Osteocyte (in vitro differentiated cells): ENCODE measurements at regions not wholly inside any gene's neighbourhood (a gene's known extent, or its start where the extent isn't known, plus 50 kb on each side); places are given as distances from the start of the nearest gene placed in this dataset.

Experiments
- DNase-seq: peaks from one replicate; pipeline ENCODE4 v3.0.0; 2021; ENCODE audit warnings: mixed read lengths; ENCODE audit not compliant: unreplicated experiment; ENCODE audit errors: extremely low spot score
- H3K27ac Mint-ChIP-seq: one replicate; pipeline ENCODE4 v1.8.0; 2021; ENCODE audit warnings: mild to moderate bottlenecking, mixed read lengths; ENCODE audit not compliant: unreplicated experiment
- H3K27me3 Mint-ChIP-seq: one replicate; pipeline ENCODE4 v1.8.0; 2021; ENCODE audit warnings: mixed read lengths; ENCODE audit not compliant: unreplicated experiment
- H3K36me3 Mint-ChIP-seq: one replicate; pipeline ENCODE4 v1.8.0; 2021; ENCODE audit warnings: mixed read lengths; ENCODE audit not compliant: unreplicated experiment
- H3K4me1 Mint-ChIP-seq: one replicate; pipeline ENCODE4 v1.8.0; 2021; ENCODE audit warnings: mixed read lengths; ENCODE audit not compliant: unreplicated experiment
- H3K4me3 Mint-ChIP-seq: one replicate; pipeline ENCODE4 v1.8.0; 2021; ENCODE audit warnings: mild to moderate bottlenecking, moderate library complexity, mixed read lengths; ENCODE audit not compliant: unreplicated experiment
- H3K9me3 Mint-ChIP-seq: one replicate; pipeline ENCODE4 v1.8.0; 2021; ENCODE audit warnings: mixed read lengths; ENCODE audit not compliant: unreplicated experiment
- CTCF ChIP-seq: fragments of 200-600 bp; sonication (generic); IDR thresholded peaks from 2 replicates; pipeline ENCODE4 v1.5.0; 2021; ENCODE audit warnings: antibody characterized with exemption, mild to moderate bottlenecking, moderate library complexity

- H3K36me3 Mint-ChIP-seq = no peaks in the 10 kb centered on the region
- no peak overlapping the region for H3K27ac Mint-ChIP-seq
Measured at GRCh38 chr11:114925591-114925990, 247.3 kb downstream of the NXPE2 start.

GRCh38 chr11:114928260-114928870 is 250.0 kb downstream of the NXPE2 start:
- no peak for TF ChIP-seq CTCF
- no peak for DNase-seq
- Mint-ChIP-seq H3K4me1 (no peaks in the 10 kb centered on the region), H3K4me3 (no peak overlapping the region), H3K9me3 (peaks cover 25% of the 10 kb centered on the region), H3K27ac (no peak overlapping the region), H3K36me3 (no peaks in the 10 kb centered on the region), H3K27me3 (no peaks in the 10 kb centered on the region)

More at GRCh38 chr11:114925591-114925990, 247.3 kb downstream of the NXPE2 start:
- TF ChIP-seq CTCF = no peak
- H3K4me1 Mint-ChIP-seq = no peaks in the 10 kb centered on the region
- no peak overlapping the region for H3K4me3 Mint-ChIP-seq
- no peaks in the 10 kb centered on the region for H3K27me3 Mint-ChIP-seq
- DNase-seq = no peak
- peaks cover 6% of the 10 kb centered on the region for H3K9me3 Mint-ChIP-seq

GRCh38 chr11:114929351-114930000 is 251.1 kb downstream of the NXPE2 start:
- Mint-ChIP-seq H3K4me1 (no peaks in the 10 kb centered on the region), H3K27ac (no peak overlapping the region), H3K4me3 (no peak overlapping the region), H3K27me3 (no peaks in the 10 kb centered on the region), H3K9me3 (peaks cover 35% of the 10 kb centered on the region), H3K36me3 (no peaks in the 10 kb centered on the region)
- DNase-seq = no peak
- TF ChIP-seq CTCF = no peak

- Mint-ChIP-seq H3K27ac (no peak overlapping the region), H3K9me3 (peaks cover 27% of the 10 kb centered on the region), H3K4me3 (no peak overlapping the region), H3K36me3 (no peaks in the 10 kb centered on the region), H3K4me1 (no peaks in the 10 kb centered on the region), H3K27me3 (no peaks in the 10 kb centered on the region)
- TF ChIP-seq CTCF = no peak
- no peak for DNase-seq
Measured at GRCh38 chr11:114938799-114939198, 260.5 kb downstream of the NXPE2 start.

- H3K4me3 Mint-ChIP-seq = no peak overlapping the region
- no peak overlapping the region for H3K27ac Mint-ChIP-seq
- H3K36me3 Mint-ChIP-seq = no peaks in the 10 kb centered on the region
- TF ChIP-seq CTCF = no peak
- H3K27me3 Mint-ChIP-seq = no peaks in the 10 kb centered on the region
- DNase-seq = no peak
- peaks cover 23% of the 10 kb centered on the region for H3K9me3 Mint-ChIP-seq
- no peaks in the 10 kb centered on the region for H3K4me1 Mint-ChIP-seq
Measured at GRCh38 chr11:114942207-114942606, 263.9 kb downstream of the NXPE2 start.
